Natural killer cell (primary cell): ENCODE measurements at regions not wholly inside any gene's neighbourhood (a gene's known extent, or its start where the extent isn't known, plus 50 kb on each side); places are given as distances from the start of the nearest gene placed in this dataset.
A peak's percentile ranks its signal among the peaks of the same experiment; 100 is the strongest.
"Not testable (repeated sequence)": the region's sequence is repeated elsewhere in the genome, so short reads cannot be mapped to it uniquely, and the experiment has no call there.

Source experiments
- ATAC-seq, 3 donors: fragments of 150-1000 bp in 2 of 3; fragments of 200-7000 bp in 1 of 3; cut with Tn5 transposase; 1 replicate in 1 of 3; 2 replicates in 2 of 3; pipeline ENCODE4 v1.10.0; 2021; ENCODE audit warnings: mild to moderate bottlenecking in 2 of 3, moderate library complexity in 2 of 3
- DNase-seq, 2 donors: peaks; one replicate each; pipeline versions ENCODE4 v3.0.0 to v3.0.0-alpha.2; 2013 to 2021; ENCODE audit warnings: mixed read lengths in 1 of 2
- H3K27ac ChIP-seq: one replicate; pipeline ENCODE4 v1.5.1; 2013; ENCODE audit warnings: mild to moderate bottlenecking, low read length
- H3K27me3 ChIP-seq: one replicate; pipeline ENCODE4 v1.6.1; 2013; ENCODE audit warnings: low read length; ENCODE audit not compliant: control insufficient read depth, insufficient read depth
- H3K36me3 ChIP-seq: one replicate; pipeline ENCODE4 v1.6.1; 2013; ENCODE audit warnings: low read length; ENCODE audit not compliant: control insufficient read depth, insufficient read depth
- H3K4me1 ChIP-seq: one replicate; pipeline ENCODE4 v1.6.1; 2013; ENCODE audit warnings: low read length; ENCODE audit not compliant: control insufficient read depth, insufficient read depth
- H3K4me3 ChIP-seq: one replicate; pipeline ENCODE4 v1.5.1; 2013; ENCODE audit warnings: low read length
- H3K9me3 ChIP-seq: one replicate; pipeline ENCODE4 v1.6.1; 2013; ENCODE audit warnings: low read length; ENCODE audit not compliant: control insufficient read depth, insufficient read depth
- H3K27ac Mint-ChIP-seq, 2 donors: one replicate each; pipeline ENCODE4 v1.8.0; 2022; ENCODE audit warnings: mild to moderate bottlenecking in 2 of 2, mixed read lengths in 2 of 2, moderate library complexity in 1 of 2
- H3K27me3 Mint-ChIP-seq, 2 donors: one replicate each; pipeline ENCODE4 v1.8.0; 2022; ENCODE audit warnings: low read depth in 2 of 2, mixed read lengths in 2 of 2
- H3K36me3 Mint-ChIP-seq: one replicate; pipeline ENCODE4 v1.8.0; 2022; ENCODE audit warnings: mixed read lengths
- H3K4me1 Mint-ChIP-seq, 2 donors: one replicate each; pipeline ENCODE4 v1.8.0; 2022; ENCODE audit warnings: mixed read lengths in 2 of 2
- H3K4me3 Mint-ChIP-seq: one replicate; pipeline ENCODE4 v1.8.0; 2022; ENCODE audit warnings: mild to moderate bottlenecking, moderate library complexity, mixed read lengths
- H3K9me3 Mint-ChIP-seq, 2 donors: one replicate each; pipeline ENCODE4 v1.8.0; 2022; ENCODE audit warnings: mixed read lengths in 2 of 2
- CTCF ChIP-seq: fragments of 200-600 bp; IDR thresholded peaks from one replicate; pipeline ENCODE4 v1.8.0; 2022; ENCODE audit warnings: antibody characterized with exemption
- WGBS: methylation state at CpG from one replicate; pipeline ENCODE4 v1.1.7; 2013; ENCODE audit warnings: missing lambda C conversion rate; ENCODE audit not compliant: insufficient coverage; 5-methylcytosine and 5-hydroxymethylcytosine counted together
- intact Hi-C: fragments of 100-400 bp; cut with micrococcal nuclease; formaldehyde crosslinking; loops from one replicate; pipeline ENCODE4 v1.14.2; 2022

GRCh38 chr12:131647667-131648066 lies 63.2 kb upstream of the SFSWAP start:
- Histone ChIP-seq H3K27me3 (no peaks in the 10 kb centered on the region), H3K4me3 (no peak overlapping the region), H3K4me1 (no peaks in the 10 kb centered on the region), H3K9me3 (no peaks in the 10 kb centered on the region), H3K27ac (no peak overlapping the region), H3K36me3 (no peaks in the 10 kb centered on the region)
- ATAC-seq: no peak
- TF ChIP-seq CTCF: no peak
- H3K4me3 Mint-ChIP-seq: no peak overlapping the region
- H3K27ac Mint-ChIP-seq: no peak overlapping the region
- intact Hi-C loops: loop anchor here (5.0 kb wide), 1 partner anchor 335 kb away; no protein-coding TSS in a partner anchor
- peaks cover 0 to 4% of the 10 kb centered on the region in 2 donors for H3K4me1 Mint-ChIP-seq
- WGBS: 92% methylated on average over 4 of the region's 4 CpGs
- H3K9me3 Mint-ChIP-seq: no peaks in the 10 kb centered on the region
- DNase-seq: no peak
- no peaks in the 10 kb centered on the region for H3K36me3 Mint-ChIP-seq
- H3K27me3 Mint-ChIP-seq: peaks cover 10 to 17% of the 10 kb centered on the region in 2 donors

GRCh38 chr12:131655469-131656174 lies 55.3 kb upstream of the SFSWAP start:
- WGBS: 75% methylated on average over 2 of the region's 13 CpGs
- H3K27ac Mint-ChIP-seq, H3K9me3 ChIP-seq, H3K36me3 ChIP-seq, intact Hi-C loops, H3K36me3 Mint-ChIP-seq, H3K4me1 Mint-ChIP-seq, H3K4me3 ChIP-seq, H3K27me3 ChIP-seq, H3K9me3 Mint-ChIP-seq, H3K27ac ChIP-seq, H3K4me1 ChIP-seq, ATAC-seq, H3K4me3 Mint-ChIP-seq, DNase-seq: not testable (repeated sequence)
- peaks cover 9 to 11% of the 10 kb centered on the region in 2 donors for H3K27me3 Mint-ChIP-seq

GRCh38 chr12:131656796-131657195 lies 54.1 kb upstream of the SFSWAP start:
- H3K4me3 ChIP-seq, ATAC-seq, H3K4me3 Mint-ChIP-seq, H3K27ac ChIP-seq, H3K4me1 ChIP-seq, intact Hi-C loops, H3K36me3 ChIP-seq, H3K9me3 ChIP-seq, H3K9me3 Mint-ChIP-seq, H3K27ac Mint-ChIP-seq, DNase-seq, H3K27me3 Mint-ChIP-seq, H3K36me3 Mint-ChIP-seq, H3K27me3 ChIP-seq, H3K4me1 Mint-ChIP-seq: not testable (repeated sequence)
- WGBS: 100% methylated on average over 3 of the region's 5 CpGs

- H3K27ac ChIP-seq, H3K27me3 Mint-ChIP-seq, H3K36me3 ChIP-seq, H3K4me1 ChIP-seq, H3K27me3 ChIP-seq, H3K9me3 ChIP-seq, H3K4me3 Mint-ChIP-seq, H3K27ac Mint-ChIP-seq, ATAC-seq, H3K4me1 Mint-ChIP-seq, H3K4me3 ChIP-seq, intact Hi-C loops, H3K9me3 Mint-ChIP-seq, H3K36me3 Mint-ChIP-seq, DNase-seq: not testable (repeated sequence)
- 92% methylated on average over 5 of the region's 8 CpGs for WGBS
These were observed 52.3 kb upstream of the SFSWAP start for GRCh38 chr12:131658605-131659004.

- 89% methylated on average over 3 of the region's 8 CpGs for WGBS
- intact Hi-C loops, H3K4me3 ChIP-seq, H3K4me1 Mint-ChIP-seq, H3K27ac Mint-ChIP-seq, H3K27me3 ChIP-seq, H3K27ac ChIP-seq, ATAC-seq, H3K9me3 ChIP-seq, H3K4me3 Mint-ChIP-seq, H3K27me3 Mint-ChIP-seq, DNase-seq, H3K36me3 Mint-ChIP-seq, H3K9me3 Mint-ChIP-seq, H3K4me1 ChIP-seq, H3K36me3 ChIP-seq: not testable (repeated sequence)
These were observed 51.4 kb upstream of the SFSWAP start for GRCh38 chr12:131659484-131659883.

GRCh38 chr12:131659976-131660375 lies 50.9 kb upstream of the SFSWAP start:
- H3K27ac ChIP-seq, ATAC-seq, H3K9me3 Mint-ChIP-seq, H3K4me3 ChIP-seq, H3K36me3 ChIP-seq, H3K27me3 Mint-ChIP-seq, H3K36me3 Mint-ChIP-seq, H3K27ac Mint-ChIP-seq, H3K9me3 ChIP-seq, intact Hi-C loops, H3K4me1 ChIP-seq, H3K4me1 Mint-ChIP-seq, H3K27me3 ChIP-seq, DNase-seq: not testable (repeated sequence)
- 92% methylated on average over 7 of the region's 7 CpGs for WGBS
- H3K4me3 Mint-ChIP-seq: peak overlapping the region; percentile 21

- H3K4me1 Mint-ChIP-seq, H3K9me3 ChIP-seq, H3K27me3 ChIP-seq, H3K4me3 ChIP-seq, H3K27ac ChIP-seq, H3K36me3 Mint-ChIP-seq, H3K9me3 Mint-ChIP-seq, H3K4me1 ChIP-seq, ATAC-seq, H3K27me3 Mint-ChIP-seq, H3K4me3 Mint-ChIP-seq, DNase-seq, H3K27ac Mint-ChIP-seq, intact Hi-C loops, H3K36me3 ChIP-seq: not testable (repeated sequence)
- 89% methylated on average over 8 of the region's 12 CpGs for WGBS
These were observed 50.5 kb upstream of the SFSWAP start for GRCh38 chr12:131660401-131660800.
